Testis (tissue), 2 donors: ENCODE measurements at regions not wholly inside any gene's neighbourhood (a gene's known extent, or its start where the extent isn't known, plus 50 kb on each side); places are given as distances from the start of the nearest gene placed in this dataset.

Experiments used
- DNase-seq: peaks from one replicate; pipeline ENCODE4 v3.0.0-alpha.2; 2019
- H3K27ac ChIP-seq, 2 donors: fragments of 200-600 bp; sonication (generic); one replicate each; pipeline ENCODE4 v1.5.1; 2019
- H3K27me3 ChIP-seq: fragments of 200-600 bp; sonication (generic); one replicate; pipeline ENCODE4 v1.5.1; 2019
- H3K36me3 ChIP-seq: fragments of 200-600 bp; sonication (generic); one replicate; pipeline ENCODE4 v1.5.1; 2017; ENCODE audit warnings: low read depth; ENCODE audit errors: missing control alignments
- H3K4me1 ChIP-seq: fragments of 200-600 bp; sonication (generic); one replicate; pipeline ENCODE4 v1.5.1; 2019
- H3K4me3 ChIP-seq, 2 donors: fragments of 200-600 bp; sonication (generic); one replicate each; pipeline ENCODE4 v1.5.1; 2017 to 2019
- H3K9me3 ChIP-seq: fragments of 200-600 bp; sonication (generic); one replicate; pipeline ENCODE4 v1.5.1; 2017
- POLR2A ChIP-seq: fragments of 450-650 bp; IDR thresholded peaks from one replicate; pipeline ENCODE4 v1.6.1; 2017; ENCODE audit warnings: antibody characterized with exemption, mild to moderate bottlenecking, moderate library complexity
- WGBS, 2 donors: methylation state at CpG; one replicate each; pipeline ENCODE4 v1.1.5; 2018; 5-methylcytosine and 5-hydroxymethylcytosine counted together
- intact Hi-C: fragments of 100-400 bp; cut with DNase I; formaldehyde crosslinking; loops from one replicate; pipeline ENCODE4 v1.15.1; 2023; ENCODE audit warnings: low total_unique reads
- TF ChIP-seq, protein P1 (sequence below), 3 experiments: fragments of 450-650 bp in 2 of 3; fragments of 200-600 bp in 1 of 3; sonication (generic) in 1 of 3; IDR thresholded peaks; one replicate each; pipeline ENCODE4 v1.5.1; 2016 to 2019; ENCODE audit warnings: antibody characterized with exemption in 3 of 3, mild to moderate bottlenecking in 2 of 3, moderate library complexity in 1 of 3

DNA sequence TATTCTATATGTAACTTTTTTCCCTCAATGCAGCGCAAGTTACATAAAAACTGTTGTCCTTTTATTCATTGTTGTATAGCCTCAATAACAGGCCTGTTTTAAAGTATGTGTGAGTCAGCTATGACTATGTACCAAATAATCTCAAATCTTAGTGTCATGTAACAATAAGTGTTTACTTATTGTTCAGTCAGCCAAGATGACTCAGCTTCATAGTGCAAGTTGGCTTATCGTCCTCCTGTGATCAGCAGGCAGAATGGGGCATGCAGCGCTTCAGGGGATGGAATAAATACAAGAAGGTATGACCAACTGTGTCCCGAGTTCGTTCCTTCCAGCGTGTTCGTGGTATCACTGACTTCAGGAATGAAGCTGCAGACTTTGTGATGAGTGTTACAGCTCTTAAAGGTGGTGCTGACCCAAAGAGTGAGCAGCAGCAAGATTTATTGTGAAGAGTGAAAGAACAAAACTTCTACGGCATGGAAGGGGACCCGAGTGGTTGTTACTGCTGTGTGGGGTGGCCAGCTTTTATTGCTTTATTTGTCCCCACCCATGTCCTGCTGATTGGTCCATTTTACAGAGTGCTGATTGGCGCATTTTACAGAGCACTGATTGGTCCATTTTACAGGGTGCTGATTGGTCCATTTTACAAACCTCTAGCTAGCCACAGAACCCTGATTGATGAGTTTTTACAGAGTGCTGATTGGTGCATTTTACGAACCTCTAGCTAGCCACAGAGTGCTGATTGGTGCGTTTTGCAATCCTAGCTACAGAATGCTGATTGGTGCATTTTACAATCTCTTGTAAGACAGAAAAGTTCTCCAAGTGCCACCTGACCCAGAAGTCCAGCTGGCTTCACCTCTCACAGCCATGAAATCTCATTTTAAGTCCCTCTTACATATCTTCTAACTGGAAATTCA lies 1016.0 kb downstream of the MCTP2 start:
- intact Hi-C loops = no loop called here
- Histone ChIP-seq H3K36me3 (no peaks in the 10 kb centered on the region), H3K4me3 (no peak overlapping the region), H3K27me3 (no peaks in the 10 kb centered on the region), H3K27ac (no peak overlapping the region), H3K9me3 (no peaks in the 10 kb centered on the region), H3K4me1 (no peaks in the 10 kb centered on the region)
- DNase-seq = peak; percentile 36
- TF ChIP-seq, protein P1, sequence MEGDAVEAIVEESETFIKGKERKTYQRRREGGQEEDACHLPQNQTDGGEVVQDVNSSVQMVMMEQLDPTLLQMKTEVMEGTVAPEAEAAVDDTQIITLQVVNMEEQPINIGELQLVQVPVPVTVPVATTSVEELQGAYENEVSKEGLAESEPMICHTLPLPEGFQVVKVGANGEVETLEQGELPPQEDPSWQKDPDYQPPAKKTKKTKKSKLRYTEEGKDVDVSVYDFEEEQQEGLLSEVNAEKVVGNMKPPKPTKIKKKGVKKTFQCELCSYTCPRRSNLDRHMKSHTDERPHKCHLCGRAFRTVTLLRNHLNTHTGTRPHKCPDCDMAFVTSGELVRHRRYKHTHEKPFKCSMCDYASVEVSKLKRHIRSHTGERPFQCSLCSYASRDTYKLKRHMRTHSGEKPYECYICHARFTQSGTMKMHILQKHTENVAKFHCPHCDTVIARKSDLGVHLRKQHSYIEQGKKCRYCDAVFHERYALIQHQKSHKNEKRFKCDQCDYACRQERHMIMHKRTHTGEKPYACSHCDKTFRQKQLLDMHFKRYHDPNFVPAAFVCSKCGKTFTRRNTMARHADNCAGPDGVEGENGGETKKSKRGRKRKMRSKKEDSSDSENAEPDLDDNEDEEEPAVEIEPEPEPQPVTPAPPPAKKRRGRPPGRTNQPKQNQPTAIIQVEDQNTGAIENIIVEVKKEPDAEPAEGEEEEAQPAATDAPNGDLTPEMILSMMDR (IDR thresholded peaks at IDR 0.05) = no peak
- TF ChIP-seq POLR2A = no peak
- 54 to 71% methylated on average over 12 of the region's 12 CpGs for WGBS, 2 donors

DNA sequence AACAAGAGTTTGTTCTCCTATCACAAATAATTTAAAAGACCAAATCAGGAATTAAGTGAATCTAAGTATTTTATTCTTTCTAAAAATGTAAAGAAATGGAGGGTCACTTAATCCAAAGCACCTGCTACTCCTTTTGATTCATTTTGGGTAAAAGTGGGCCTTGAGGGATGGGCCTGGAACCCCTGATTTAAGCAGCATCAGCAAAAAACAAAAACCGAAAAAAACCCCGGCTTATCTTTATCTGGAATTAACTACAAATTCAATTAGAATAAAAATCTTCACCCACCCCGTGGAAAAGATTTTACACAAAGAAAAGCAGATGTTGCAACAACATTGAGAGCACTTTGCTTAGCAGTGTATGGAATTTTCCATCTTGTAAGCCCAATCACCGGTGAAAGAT lies 1018.2 kb downstream of the MCTP2 start:
- H3K27ac ChIP-seq = no peak overlapping the region
- H3K36me3 ChIP-seq = no peaks in the 10 kb centered on the region
- no peaks in the 10 kb centered on the region for H3K9me3 ChIP-seq
- no peaks in the 10 kb centered on the region for H3K27me3 ChIP-seq
- peaks cover 3% of the 10 kb centered on the region for H3K4me1 ChIP-seq
- 84 to 87% methylated on average over 4 of the region's 4 CpGs for WGBS, 2 donors
- intact Hi-C loops = no loop called here
- no peak for TF ChIP-seq POLR2A
- TF ChIP-seq, protein P1 (IDR thresholded peaks at IDR 0.05) = no peak
- no peak for DNase-seq
- H3K4me3 ChIP-seq = no peak overlapping the region

DNA sequence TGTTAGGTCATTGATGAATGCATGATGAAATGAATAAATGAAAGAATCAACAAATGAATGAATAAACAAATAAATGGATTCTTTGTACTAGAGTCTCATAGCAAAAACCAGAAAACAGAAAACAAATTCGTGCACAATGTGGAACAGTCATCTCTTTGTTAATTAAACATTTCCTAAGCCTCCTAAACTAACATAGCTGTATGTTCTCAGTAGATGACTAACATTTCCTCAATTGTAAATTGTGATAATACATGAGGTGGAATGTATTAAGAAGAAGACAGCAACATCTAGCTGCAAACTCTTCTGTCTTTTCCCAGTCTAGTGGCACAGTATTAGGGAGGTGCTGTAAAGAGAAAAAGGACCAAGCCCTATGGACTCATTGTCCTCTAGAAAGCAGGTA lies 1021.0 kb downstream of the MCTP2 start:
- Histone ChIP-seq H3K27me3 (no peaks in the 10 kb centered on the region), H3K36me3 (no peaks in the 10 kb centered on the region), H3K4me1 (peaks cover 3% of the 10 kb centered on the region), H3K9me3 (no peaks in the 10 kb centered on the region), H3K27ac (no peak overlapping the region), H3K4me3 (no peak overlapping the region)
- 75 to 84% methylated on average over 1 of the region's 1 CpG for WGBS, 2 donors
- intact Hi-C loops = no loop called here
- TF ChIP-seq, protein P1 (IDR thresholded peaks at IDR 0.05) = no peak
- no peak for TF ChIP-seq POLR2A
- DNase-seq = no peak

DNA sequence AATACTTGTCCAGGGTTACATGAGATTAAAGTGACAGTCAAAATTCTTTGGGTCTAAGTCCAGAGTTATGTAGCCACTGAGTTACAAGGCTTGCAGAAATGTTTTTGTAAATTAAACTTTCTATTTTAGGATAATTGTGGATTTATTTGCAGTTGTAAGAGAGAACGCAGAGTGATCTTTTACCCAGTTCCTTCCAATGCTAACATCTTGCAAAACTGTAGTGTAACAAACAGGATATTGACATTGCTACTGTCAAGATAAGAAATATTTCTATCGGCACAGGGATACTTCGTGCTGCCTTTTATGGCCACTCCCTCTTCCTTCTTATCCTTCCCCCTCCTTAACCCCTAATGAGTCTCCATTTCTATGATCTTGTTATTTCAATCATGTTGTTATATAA lies 1022.9 kb downstream of the MCTP2 start:
- peaks cover 7% of the 10 kb centered on the region for H3K4me1 ChIP-seq
- H3K9me3 ChIP-seq = no peaks in the 10 kb centered on the region
- intact Hi-C loops = no loop called here
- DNase-seq = no peak
- 27 to 30% methylated on average over 3 of the region's 3 CpGs for WGBS, 2 donors
- no peak overlapping the region for H3K27ac ChIP-seq
- H3K36me3 ChIP-seq = no peaks in the 10 kb centered on the region
- H3K4me3 ChIP-seq = no peak overlapping the region
- no peak for TF ChIP-seq POLR2A
- TF ChIP-seq, protein P1 (IDR thresholded peaks at IDR 0.05) = no peak
- H3K27me3 ChIP-seq = no peaks in the 10 kb centered on the region

DNA sequence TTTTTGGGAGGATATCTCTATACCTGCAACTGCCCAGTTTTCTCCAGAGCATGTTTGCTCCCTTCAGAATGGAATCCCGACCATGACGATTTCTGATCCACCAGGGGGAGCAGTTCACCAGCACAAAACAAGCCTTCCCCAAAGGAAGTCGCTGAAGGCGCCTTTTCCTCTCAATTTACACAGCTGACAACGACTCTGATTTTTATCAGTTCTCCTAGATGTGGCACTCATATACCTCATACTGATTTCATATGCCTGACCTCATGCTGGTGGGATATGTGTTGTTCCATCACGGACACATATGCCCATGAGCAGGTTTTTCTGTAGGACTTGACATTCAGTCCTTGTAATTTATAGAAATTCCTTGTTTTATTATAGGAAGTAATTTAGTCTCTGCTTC lies 1028.2 kb downstream of the MCTP2 start:
- no peaks in the 10 kb centered on the region for H3K36me3 ChIP-seq
- H3K27ac ChIP-seq = peak overlapping the region in 1 of 2 donors; percentile 1
- peaks cover 20% of the 10 kb centered on the region for H3K4me1 ChIP-seq
- peak; percentile 80 for DNase-seq
- intact Hi-C loops = no loop called here
- H3K9me3 ChIP-seq = no peaks in the 10 kb centered on the region
- H3K4me3 ChIP-seq = no peak overlapping the region
- WGBS, 2 donors = 3 to 17% methylated on average over 6 of the region's 6 CpGs
- no peak for TF ChIP-seq POLR2A
- TF ChIP-seq, protein P1 (IDR thresholded peaks at IDR 0.05) = peak; percentile 73 to 81 (median 77)
- no peaks in the 10 kb centered on the region for H3K27me3 ChIP-seq
